ENCODE measurements at regions not wholly inside any gene's neighbourhood (a gene's known extent, or its start where the extent isn't known, plus 50 kb on each side); places are given as distances from the start of the nearest gene placed in this dataset.
"Not testable (repeated sequence)": the region's sequence is repeated elsewhere in the genome, so short reads cannot be mapped to it uniquely, and the experiment has no call there.

DNA sequence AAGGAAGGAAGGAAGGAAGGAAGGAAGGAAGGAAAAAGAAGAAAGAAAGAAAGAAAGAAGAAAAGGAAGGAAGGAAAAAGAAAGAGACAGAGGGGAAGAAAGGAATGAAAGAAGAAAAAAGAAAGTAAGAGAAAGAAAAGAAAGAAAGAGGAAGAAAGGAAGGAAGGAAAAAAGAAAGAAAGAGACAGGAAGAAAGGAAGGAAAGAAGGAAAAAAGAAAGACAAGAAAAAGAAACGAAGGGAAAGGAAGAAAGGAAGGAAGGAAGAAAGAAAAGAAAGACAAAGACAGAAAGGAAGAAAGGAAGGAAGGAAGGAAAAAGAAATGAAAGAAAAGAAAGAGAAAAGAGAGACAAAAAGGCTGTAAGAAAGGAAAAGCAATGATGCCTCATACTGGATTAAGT is 101.1 kb upstream of the PPP2R3B start:
- TF ChIP-seq, protein P1, sequence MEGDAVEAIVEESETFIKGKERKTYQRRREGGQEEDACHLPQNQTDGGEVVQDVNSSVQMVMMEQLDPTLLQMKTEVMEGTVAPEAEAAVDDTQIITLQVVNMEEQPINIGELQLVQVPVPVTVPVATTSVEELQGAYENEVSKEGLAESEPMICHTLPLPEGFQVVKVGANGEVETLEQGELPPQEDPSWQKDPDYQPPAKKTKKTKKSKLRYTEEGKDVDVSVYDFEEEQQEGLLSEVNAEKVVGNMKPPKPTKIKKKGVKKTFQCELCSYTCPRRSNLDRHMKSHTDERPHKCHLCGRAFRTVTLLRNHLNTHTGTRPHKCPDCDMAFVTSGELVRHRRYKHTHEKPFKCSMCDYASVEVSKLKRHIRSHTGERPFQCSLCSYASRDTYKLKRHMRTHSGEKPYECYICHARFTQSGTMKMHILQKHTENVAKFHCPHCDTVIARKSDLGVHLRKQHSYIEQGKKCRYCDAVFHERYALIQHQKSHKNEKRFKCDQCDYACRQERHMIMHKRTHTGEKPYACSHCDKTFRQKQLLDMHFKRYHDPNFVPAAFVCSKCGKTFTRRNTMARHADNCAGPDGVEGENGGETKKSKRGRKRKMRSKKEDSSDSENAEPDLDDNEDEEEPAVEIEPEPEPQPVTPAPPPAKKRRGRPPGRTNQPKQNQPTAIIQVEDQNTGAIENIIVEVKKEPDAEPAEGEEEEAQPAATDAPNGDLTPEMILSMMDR (conservative IDR thresholded peaks at IDR 0.05): no peak
- no peak overlapping the region for H3K27ac ChIP-seq

GRCh38 chrX:489820-490219 is 103.1 kb upstream of the PPP2R3B start:
- TF ChIP-seq, protein P1 (conservative IDR thresholded peaks at IDR 0.05): no peak
- no peak overlapping the region for H3K27ac ChIP-seq

GRCh38 chrX:497186-498014 is 110.7 kb upstream of the PPP2R3B start:
- H3K27ac ChIP-seq: no peak overlapping the region
- TF ChIP-seq, protein P1 (conservative IDR thresholded peaks at IDR 0.05): no peak

GRCh38 chrX:498901-499300 is 112.2 kb upstream of the PPP2R3B start:
- not testable (repeated sequence) for H3K27ac ChIP-seq

- H3K27ac ChIP-seq: no peak overlapping the region
- TF ChIP-seq, protein P1 (conservative IDR thresholded peaks at IDR 0.05): no peak
Observed at GRCh38 chrX:499870-500364, 113.2 kb upstream of the PPP2R3B start.

DNA sequence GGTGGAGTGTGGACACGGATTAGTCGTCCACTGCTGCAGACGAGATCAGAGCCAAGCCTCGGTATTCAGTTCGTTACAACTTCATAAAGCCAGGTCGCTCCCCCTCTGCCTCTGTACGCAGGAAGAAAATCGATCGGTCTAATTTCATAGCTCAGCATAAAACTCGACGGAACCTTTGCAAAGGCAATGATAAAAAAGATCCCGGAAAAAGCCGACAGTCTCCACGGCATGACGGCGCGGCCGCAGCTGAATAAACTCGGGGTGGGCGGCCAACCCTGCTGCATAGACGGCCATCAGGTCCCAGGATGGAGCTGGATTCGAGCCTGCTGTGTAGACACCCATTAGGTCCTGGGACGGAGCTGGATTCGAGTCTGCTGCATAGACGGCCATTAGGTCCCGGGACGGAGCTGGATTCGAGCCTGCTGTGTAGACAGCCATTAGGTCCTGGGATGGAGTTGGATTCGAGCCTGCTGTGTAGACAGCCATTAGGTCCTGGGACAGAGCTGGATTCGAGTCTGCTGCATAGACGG is 113.8 kb upstream of the PPP2R3B start:
- no peak overlapping the region for H3K27ac ChIP-seq
- TF ChIP-seq, protein P1 (conservative IDR thresholded peaks at IDR 0.05): no peak

GRCh38 chrX:506341-506740 is 119.6 kb upstream of the PPP2R3B start:
- TF ChIP-seq, protein P1 (conservative IDR thresholded peaks at IDR 0.05): no peak
- H3K27ac ChIP-seq: no peak overlapping the region

GRCh38 chrX:508163-508562 is 121.5 kb upstream of the PPP2R3B start:
- H3K27ac ChIP-seq: no peak overlapping the region
- TF ChIP-seq, protein P1 (conservative IDR thresholded peaks at IDR 0.05): no peak

GRCh38 chrX:508821-509220 is 121.8 kb upstream of the SHOX start:
- not testable (repeated sequence) for H3K27ac ChIP-seq

DNA sequence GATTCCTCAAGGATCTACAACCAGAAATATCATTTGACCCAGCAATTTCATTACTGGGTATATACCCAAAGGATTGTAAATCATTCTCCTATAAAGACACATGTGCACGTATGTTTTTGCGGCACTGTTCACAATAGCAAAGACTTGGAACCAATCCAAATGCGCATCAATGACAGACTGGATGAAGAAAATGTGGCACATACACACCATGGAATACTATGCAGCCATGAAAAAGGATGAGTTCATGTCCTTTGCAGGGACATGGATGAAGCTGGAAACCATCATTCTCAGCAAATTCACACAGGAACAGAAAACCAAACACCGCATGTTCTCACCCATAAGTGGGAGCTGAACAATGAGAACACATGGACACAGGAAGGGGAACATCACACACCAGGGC is 119.5 kb upstream of the SHOX start:
- H3K27ac ChIP-seq: not testable (repeated sequence)
